Caco-2 (cell line): ENCODE measurements at regions not wholly inside any gene's neighbourhood (a gene's known extent, or its start where the extent isn't known, plus 50 kb on each side); places are given as distances from the start of the nearest gene placed in this dataset.
"Not testable (repeated sequence)": the region's sequence is repeated elsewhere in the genome, so short reads cannot be mapped to it uniquely, and the experiment has no call there.

Experiments
- BruUV-seq: library from RNA; stranded (reverse); fragments of 400-500 nt; replicated peaks from 2 replicates; lab custom pipeline; 2021; lab: Mats Ljungman, UMichigan
- CTCF ChIA-PET: fragments of 300-600 bp; sonication (Branson Sonifier 250); formaldehyde crosslinking; loops from one replicate; lab custom pipeline; 2022; ENCODE audit warnings: antibody characterized with exemption; lab: Charles Lee
- POLR2A ChIA-PET: fragments of 300-600 bp; sonication (Branson Sonifier 250); formaldehyde crosslinking; loops from one replicate; lab custom pipeline; 2022; ENCODE audit warnings: antibody characterized with exemption; lab: Charles Lee
- DNase-seq, 2 experiments: peaks; one replicate each; pipeline versions ENCODE4 v3.0.0 to v3.0.0-alpha.2; 2020 to 2022
- H3K27me3 ChIP-seq: replicated peaks from 2 replicates; pipeline ENCODE4 v1.6.0; 2011; ENCODE audit warnings: low read length; ENCODE audit not compliant: control insufficient read depth, insufficient read depth
- H3K36me3 ChIP-seq: 2 replicates; pipeline ENCODE4 v1.5.1; 2011; ENCODE audit warnings: low read length; ENCODE audit not compliant: control insufficient read depth, insufficient read depth
- H3K4me1 ChIP-seq: fragments of 250-450 bp; sonication (Bioruptor Pico); 2 replicates; pipeline ENCODE4 v1.5.1; 2020; ENCODE audit warnings: mild to moderate bottlenecking
- H3K4me3 ChIP-seq: 2 replicates; pipeline ENCODE4 v1.5.1; 2011; ENCODE audit warnings: low read depth, mild to moderate bottlenecking, control low read depth, low read length
- H3K9me3 ChIP-seq: fragments of 250-450 bp; sonication (Bioruptor Pico); 2 replicates; pipeline ENCODE4 v1.5.1; 2020; ENCODE audit warnings: mild to moderate bottlenecking, moderate library complexity
- H3K27ac Mint-ChIP-seq: one replicate; pipeline ENCODE4 v1.8.0; 2022; ENCODE audit warnings: mixed read lengths; ENCODE audit not compliant: unreplicated experiment
- H3K27me3 Mint-ChIP-seq: one replicate; pipeline ENCODE4 v1.8.0; 2022; ENCODE audit warnings: mixed read lengths; ENCODE audit not compliant: insufficient read depth, unreplicated experiment
- H3K36me3 Mint-ChIP-seq: one replicate; pipeline ENCODE4 v1.8.0; 2022; ENCODE audit warnings: mild to moderate bottlenecking, mixed read lengths; ENCODE audit not compliant: insufficient read depth, unreplicated experiment
- H3K4me1 Mint-ChIP-seq: one replicate; pipeline ENCODE4 v1.8.0; 2022; ENCODE audit warnings: low read depth, mixed read lengths; ENCODE audit not compliant: unreplicated experiment
- H3K4me3 Mint-ChIP-seq: one replicate; pipeline ENCODE4 v1.8.0; 2022; ENCODE audit warnings: mild to moderate bottlenecking, moderate library complexity, mixed read lengths; ENCODE audit not compliant: unreplicated experiment
- H3K9me3 Mint-ChIP-seq: one replicate; pipeline ENCODE4 v1.8.0; 2022; ENCODE audit warnings: mixed read lengths; ENCODE audit not compliant: unreplicated experiment
- CTCF ChIP-seq, 2 experiments: fragments of 200-600 bp in 1 of 2; IDR thresholded peaks; 1 replicate in 1 of 2; 2 replicates in 1 of 2; pipeline versions ENCODE4 v1.5.1 to v1.8.0; 2011 to 2022; ENCODE audit warnings: antibody characterized with exemption in 1 of 2, control low read depth in 1 of 2, inconsistent platforms in 1 of 2, low read depth in 1 of 2, low read length in 1 of 2, mild to moderate bottlenecking in 1 of 2, moderate library complexity in 1 of 2; ENCODE audit not compliant: insufficient read depth in 1 of 2, severe bottlenecking in 1 of 2, unreplicated experiment in 1 of 2
- intact Hi-C: fragments of 100-400 bp; cut with micrococcal nuclease; formaldehyde crosslinking; loops from one replicate; pipeline ENCODE4 v1.10.0; 2022; ENCODE audit not compliant: unreplicated experiment

GRCh38 chr6:80872199-80872950 is 765.9 kb downstream of the BCKDHB start:
- DNase-seq = no peak
- H3K4me1 Mint-ChIP-seq = no peaks in the 10 kb centered on the region
- H3K4me3 Mint-ChIP-seq = no peak overlapping the region
- no peaks in the 10 kb centered on the region for H3K27me3 Mint-ChIP-seq
- H3K4me3 ChIP-seq = no peak overlapping the region
- no peak for TF ChIP-seq CTCF (IDR thresholded peaks at IDR 0.05; ENCODE audit: insufficient read depth in 1 of 2, low read depth in 1 of 2, low read length in 1 of 2, severe bottlenecking in 1 of 2, unreplicated experiment in 1 of 2)
- no peak overlapping the region for H3K27ac Mint-ChIP-seq
- no peaks in the 10 kb centered on the region for H3K4me1 ChIP-seq
- no peaks in the 10 kb centered on the region for H3K36me3 Mint-ChIP-seq
- intact Hi-C loops = no loop called here
- POLR2A ChIA-PET = no interaction called here
- no peaks in the 10 kb centered on the region for H3K36me3 ChIP-seq
- H3K27me3 ChIP-seq = no peaks in the 10 kb centered on the region
- H3K9me3 ChIP-seq = no peaks in the 10 kb centered on the region
- no TSS peak for BruUV-seq
- CTCF ChIA-PET = no interaction called here
- H3K9me3 Mint-ChIP-seq = no peaks in the 10 kb centered on the region

- POLR2A ChIA-PET = no interaction called here
- DNase-seq = no peak
- CTCF ChIA-PET = no interaction called here
- H3K36me3 Mint-ChIP-seq = no peaks in the 10 kb centered on the region
- intact Hi-C loops = no loop called here
- no peaks in the 10 kb centered on the region for H3K36me3 ChIP-seq
- no peak overlapping the region for H3K27ac Mint-ChIP-seq
- no peaks in the 10 kb centered on the region for H3K9me3 ChIP-seq
- no peak overlapping the region for H3K4me3 Mint-ChIP-seq
- no peak for TF ChIP-seq CTCF (IDR thresholded peaks at IDR 0.05; ENCODE audit: insufficient read depth in 1 of 2, low read depth in 1 of 2, low read length in 1 of 2, severe bottlenecking in 1 of 2, unreplicated experiment in 1 of 2)
- no peak overlapping the region for H3K4me3 ChIP-seq
- no peaks in the 10 kb centered on the region for H3K4me1 ChIP-seq
- no TSS peak for BruUV-seq
- H3K4me1 Mint-ChIP-seq = no peaks in the 10 kb centered on the region
- H3K27me3 ChIP-seq = no peaks in the 10 kb centered on the region
- H3K27me3 Mint-ChIP-seq = no peaks in the 10 kb centered on the region
- no peaks in the 10 kb centered on the region for H3K9me3 Mint-ChIP-seq
Measured at GRCh38 chr6:80862756-80863155, 756.3 kb downstream of the BCKDHB start.

GRCh38 chr6:80860107-80860506 is 753.6 kb downstream of the BCKDHB start:
- Histone ChIP-seq H3K27me3 (no peaks in the 10 kb centered on the region), H3K36me3 (no peaks in the 10 kb centered on the region), H3K4me3 (no peak overlapping the region), H3K9me3 (no peaks in the 10 kb centered on the region), H3K4me1 (no peaks in the 10 kb centered on the region)
- Mint-ChIP-seq H3K27me3 (no peaks in the 10 kb centered on the region), H3K36me3 (no peaks in the 10 kb centered on the region), H3K9me3 (peaks cover 6% of the 10 kb centered on the region), H3K27ac (no peak overlapping the region), H3K4me3 (no peak overlapping the region), H3K4me1 (no peaks in the 10 kb centered on the region)
- BruUV-seq = no TSS peak
- intact Hi-C loops = no loop called here
- POLR2A ChIA-PET = no interaction called here
- CTCF ChIA-PET = no interaction called here
- no peak for DNase-seq
- no peak for TF ChIP-seq CTCF (IDR thresholded peaks at IDR 0.05; ENCODE audit: insufficient read depth in 1 of 2, low read depth in 1 of 2, low read length in 1 of 2, severe bottlenecking in 1 of 2, unreplicated experiment in 1 of 2)

- H3K36me3 ChIP-seq, POLR2A ChIA-PET, H3K27me3 Mint-ChIP-seq, H3K9me3 ChIP-seq, BruUV-seq, H3K4me3 Mint-ChIP-seq, H3K36me3 Mint-ChIP-seq, H3K27me3 ChIP-seq, H3K4me1 Mint-ChIP-seq, CTCF ChIA-PET, DNase-seq, H3K4me3 ChIP-seq, H3K27ac Mint-ChIP-seq, intact Hi-C loops, H3K4me1 ChIP-seq: not testable (repeated sequence)
- peaks cover 16% of the 10 kb centered on the region for H3K9me3 Mint-ChIP-seq
Measured at GRCh38 chr6:80847973-80848372, 741.5 kb downstream of the BCKDHB start.
